ENCODE measurements at regions not wholly inside any gene's neighbourhood (a gene's known extent, or its start where the extent isn't known, plus 50 kb on each side); places are given as distances from the start of the nearest gene placed in this dataset.

- TF ChIP-seq POLR2A (IDR thresholded peaks at IDR 0.05): no peak
- TF ChIP-seq, protein P1, sequence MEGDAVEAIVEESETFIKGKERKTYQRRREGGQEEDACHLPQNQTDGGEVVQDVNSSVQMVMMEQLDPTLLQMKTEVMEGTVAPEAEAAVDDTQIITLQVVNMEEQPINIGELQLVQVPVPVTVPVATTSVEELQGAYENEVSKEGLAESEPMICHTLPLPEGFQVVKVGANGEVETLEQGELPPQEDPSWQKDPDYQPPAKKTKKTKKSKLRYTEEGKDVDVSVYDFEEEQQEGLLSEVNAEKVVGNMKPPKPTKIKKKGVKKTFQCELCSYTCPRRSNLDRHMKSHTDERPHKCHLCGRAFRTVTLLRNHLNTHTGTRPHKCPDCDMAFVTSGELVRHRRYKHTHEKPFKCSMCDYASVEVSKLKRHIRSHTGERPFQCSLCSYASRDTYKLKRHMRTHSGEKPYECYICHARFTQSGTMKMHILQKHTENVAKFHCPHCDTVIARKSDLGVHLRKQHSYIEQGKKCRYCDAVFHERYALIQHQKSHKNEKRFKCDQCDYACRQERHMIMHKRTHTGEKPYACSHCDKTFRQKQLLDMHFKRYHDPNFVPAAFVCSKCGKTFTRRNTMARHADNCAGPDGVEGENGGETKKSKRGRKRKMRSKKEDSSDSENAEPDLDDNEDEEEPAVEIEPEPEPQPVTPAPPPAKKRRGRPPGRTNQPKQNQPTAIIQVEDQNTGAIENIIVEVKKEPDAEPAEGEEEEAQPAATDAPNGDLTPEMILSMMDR (IDR thresholded peaks at IDR 0.05 in 4 of 5, conservative IDR thresholded peaks at IDR 0.05 in 1 of 5): no peak
Measured at GRCh38 chr5:180421672-180422071, 68.5 kb upstream of the GFPT2 start.

Measured in gastrocnemius medialis (tissue), 4 donors.